DMS153 treated with DMSO at 0.1 percent for 48 hours (cell line): ENCODE measurements at regions not wholly inside any gene's neighbourhood (a gene's known extent, or its start where the extent isn't known, plus 50 kb on each side); places are given as distances from the start of the nearest gene placed in this dataset.

Experiments used
- DNase-seq: peaks from one replicate; lab custom pipeline; 2025; ENCODE audit not compliant: unreplicated experiment; lab: John Stamatoyannopoulos, UW

GRCh38 chr7:31455844-31456243 is 58.0 kb upstream of the ITPRID1 start:
- no peak for DNase-seq

- no peak for DNase-seq
These were observed 57.1 kb upstream of the ITPRID1 start for GRCh38 chr7:31456646-31457368.

GRCh38 chr7:31457551-31457950 is 56.3 kb upstream of the ITPRID1 start:
- no peak for DNase-seq

DNA sequence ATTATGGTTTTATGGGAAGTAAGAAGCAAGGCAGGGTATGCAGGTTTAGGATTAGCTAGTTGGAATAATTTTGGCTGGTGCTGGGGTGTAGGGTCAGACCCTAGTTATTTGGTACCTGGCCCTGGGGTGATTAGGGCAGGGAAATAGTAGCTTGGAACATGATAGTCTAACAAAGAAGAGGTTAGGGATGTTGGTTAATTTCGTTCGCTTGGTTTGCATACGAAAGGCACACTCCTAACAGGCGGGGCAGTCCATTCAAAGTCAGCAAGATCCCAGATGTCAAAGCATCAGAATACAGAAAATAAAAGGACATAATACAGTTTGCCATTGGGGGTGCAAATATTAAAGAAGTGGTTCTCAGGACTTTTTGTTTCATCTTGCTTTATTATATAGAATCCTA is 55.7 kb upstream of the ITPRID1 start:
- no peak for DNase-seq

- no peak for DNase-seq
These were observed 51.3 kb upstream of the ITPRID1 start for GRCh38 chr7:31462636-31463035.
